GM19372 (cell line): ENCODE measurements at regions not wholly inside any gene's neighbourhood (a gene's known extent, or its start where the extent isn't known, plus 50 kb on each side); places are given as distances from the start of the nearest gene placed in this dataset.
"Not testable (repeated sequence)": the region's sequence is repeated elsewhere in the genome, so short reads cannot be mapped to it uniquely, and the experiment has no call there.

Experiments
- ATAC-seq: cut with Tn5 transposase; IDR thresholded peaks from one replicate; pipeline ENCODE4 v1.9.1; 2021; ENCODE audit warnings: mild to moderate bottlenecking, low read depth, moderate library complexity; ENCODE audit not compliant: unreplicated experiment

DNA sequence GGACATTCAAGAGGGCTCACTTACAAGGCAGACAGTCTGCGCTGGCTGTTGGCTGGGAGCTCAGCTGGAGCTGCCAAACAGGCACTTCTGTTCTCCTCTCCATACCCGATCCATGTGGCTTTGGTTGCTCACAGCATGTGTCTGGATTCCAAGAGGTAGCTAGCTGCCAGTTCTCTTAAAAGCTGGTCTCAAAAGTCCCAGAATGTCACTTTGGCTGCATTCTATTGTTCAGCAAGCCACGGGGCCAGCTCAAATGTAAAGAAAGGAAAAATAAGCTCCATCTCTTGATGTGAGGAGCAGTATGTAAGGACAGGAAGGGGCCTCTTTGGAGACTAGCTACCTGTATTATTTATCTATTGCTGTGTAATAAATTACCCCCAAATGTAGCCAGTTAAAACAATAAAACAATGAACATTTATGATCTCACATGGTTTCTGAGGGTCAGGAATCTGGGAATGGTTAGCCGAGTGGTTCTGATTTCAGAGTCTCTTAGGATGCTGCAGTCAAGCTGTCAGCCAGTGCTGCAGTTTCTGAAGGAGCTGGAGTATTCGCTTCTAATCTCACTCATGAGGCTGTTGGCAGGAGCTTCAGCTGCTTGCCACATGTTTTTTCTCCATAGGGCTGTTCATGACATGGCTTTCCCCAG lies 112.7 kb upstream of the CLINT1 start:
- ATAC-seq: no peak

DNA sequence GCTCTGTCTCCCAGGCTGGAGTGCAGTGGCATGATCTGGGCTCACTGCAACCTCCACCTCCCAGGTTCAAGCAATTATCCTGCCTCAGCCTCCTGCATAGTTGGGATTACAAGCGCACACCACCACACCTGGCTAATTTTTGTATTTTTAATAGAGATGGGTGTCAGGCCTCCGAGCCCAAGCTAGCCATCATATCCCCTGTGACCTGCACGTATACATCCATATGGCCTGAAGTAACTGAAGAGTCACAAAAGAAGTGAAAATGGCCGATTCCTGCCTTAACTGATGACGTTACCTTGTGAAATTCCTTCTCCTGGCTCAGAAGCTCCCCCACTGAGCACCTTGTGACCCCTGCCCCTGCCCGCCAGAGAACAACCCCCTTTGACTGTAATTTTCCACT lies 109.6 kb upstream of the CLINT1 start:
- not testable (repeated sequence) for ATAC-seq

DNA sequence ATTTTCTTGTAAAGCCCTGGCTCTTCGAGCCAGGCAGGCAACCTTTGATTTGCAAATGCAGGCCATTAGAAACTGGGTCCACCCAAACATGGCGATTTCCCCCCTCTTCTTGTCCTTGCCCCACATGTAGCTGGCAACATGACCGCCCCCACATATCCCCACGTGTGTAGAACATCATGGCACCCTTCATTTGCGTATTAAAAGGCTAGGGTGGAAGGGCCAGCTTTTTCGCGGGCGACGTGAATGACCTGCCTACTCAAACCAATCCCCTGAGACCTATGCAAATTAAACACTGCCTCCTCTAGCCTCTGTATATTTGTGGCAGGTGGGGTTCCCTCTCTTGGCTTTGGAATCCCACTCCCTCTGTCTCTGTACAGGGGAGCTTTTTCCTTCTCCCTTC lies 107.0 kb upstream of the CLINT1 start:
- ATAC-seq: no peak

DNA sequence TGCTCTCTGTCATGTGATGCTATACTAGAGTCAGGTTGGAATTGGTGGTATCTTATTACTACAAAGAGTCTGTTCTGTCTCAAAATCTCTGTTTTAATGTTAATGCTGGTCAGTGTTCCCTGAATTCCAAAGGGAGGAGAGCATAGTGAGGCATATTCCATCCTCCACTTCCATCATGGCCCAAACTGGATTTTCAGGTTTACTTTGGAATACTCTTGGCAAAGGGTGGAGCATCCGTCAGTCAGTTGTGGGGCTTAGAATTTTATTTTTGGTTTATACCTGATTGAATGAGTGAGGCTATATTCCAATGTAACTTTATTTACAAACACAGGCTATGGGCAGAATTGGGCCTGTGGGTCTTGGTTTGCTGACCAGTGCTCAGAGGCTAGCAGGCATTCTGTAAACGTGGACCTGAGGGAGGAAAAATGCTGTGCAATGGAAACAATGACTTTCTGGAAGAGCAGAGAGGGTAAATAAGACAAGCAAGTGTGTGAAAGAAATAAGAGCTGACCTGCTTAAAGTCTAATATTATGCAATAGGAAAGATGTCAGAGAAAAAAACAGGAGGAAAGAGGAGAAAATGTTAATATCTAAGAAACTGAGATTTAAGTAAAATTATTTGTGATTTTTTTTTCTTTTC lies 106.2 kb upstream of the CLINT1 start:
- ATAC-seq: no peak

DNA sequence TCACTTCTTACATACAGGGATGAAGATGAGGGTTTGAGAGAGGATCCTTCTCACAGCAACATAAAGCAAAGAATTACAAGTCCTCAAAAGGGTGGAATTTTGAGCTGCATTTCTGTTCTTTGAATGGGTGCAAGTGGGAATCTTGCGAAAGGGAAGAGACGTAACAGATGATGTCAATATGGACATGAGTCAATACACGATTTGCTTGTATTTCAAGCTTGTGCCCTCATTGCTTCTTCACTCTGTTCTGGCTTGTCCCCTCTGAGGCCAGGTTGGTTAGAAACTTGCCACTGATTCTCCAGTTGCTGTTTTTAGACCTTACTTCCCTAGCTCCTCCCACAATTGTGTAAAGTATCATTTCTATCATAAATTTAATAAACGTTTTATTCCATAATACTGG lies 104.8 kb upstream of the CLINT1 start:
- no peak for ATAC-seq

DNA sequence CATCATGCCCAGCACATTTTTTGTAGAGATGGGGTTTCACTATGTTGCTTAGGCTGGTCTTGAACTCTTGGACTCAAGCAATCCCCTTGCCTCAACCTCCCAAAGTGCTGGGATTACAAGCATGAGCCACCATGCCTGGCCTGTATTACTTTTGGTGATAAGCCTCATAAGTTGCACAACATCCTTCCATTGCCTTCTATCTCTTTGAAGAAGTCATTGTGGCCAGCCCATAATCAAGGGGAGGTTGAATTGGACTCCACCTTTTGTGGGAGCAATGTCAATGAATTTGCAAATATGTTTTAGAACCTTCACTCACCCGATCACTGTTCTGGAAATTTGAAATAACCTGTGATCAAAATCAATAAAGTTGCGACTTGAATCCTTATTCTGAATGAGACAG lies 104.3 kb upstream of the CLINT1 start:
- no peak for ATAC-seq

DNA sequence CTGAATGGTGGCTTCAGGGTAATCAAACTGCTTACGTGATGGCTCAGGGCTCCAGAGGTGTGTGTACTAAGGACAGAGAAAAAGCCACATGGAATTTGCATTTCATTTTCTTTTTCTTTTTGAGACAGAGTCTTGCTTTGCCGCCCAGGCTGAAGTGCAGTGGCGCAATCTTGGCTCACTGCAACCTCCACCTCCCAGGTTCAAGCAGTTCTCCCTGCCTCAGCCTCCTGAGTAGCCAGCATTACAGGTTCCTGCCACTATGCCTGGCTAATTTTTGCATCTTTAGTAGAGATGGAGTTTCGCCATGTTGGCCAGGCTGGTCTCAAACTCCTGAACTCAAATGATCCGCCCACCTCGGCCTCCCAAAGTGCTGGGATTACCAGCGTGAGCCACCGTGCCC lies 103.7 kb upstream of the CLINT1 start:
- not testable (repeated sequence) for ATAC-seq

DNA sequence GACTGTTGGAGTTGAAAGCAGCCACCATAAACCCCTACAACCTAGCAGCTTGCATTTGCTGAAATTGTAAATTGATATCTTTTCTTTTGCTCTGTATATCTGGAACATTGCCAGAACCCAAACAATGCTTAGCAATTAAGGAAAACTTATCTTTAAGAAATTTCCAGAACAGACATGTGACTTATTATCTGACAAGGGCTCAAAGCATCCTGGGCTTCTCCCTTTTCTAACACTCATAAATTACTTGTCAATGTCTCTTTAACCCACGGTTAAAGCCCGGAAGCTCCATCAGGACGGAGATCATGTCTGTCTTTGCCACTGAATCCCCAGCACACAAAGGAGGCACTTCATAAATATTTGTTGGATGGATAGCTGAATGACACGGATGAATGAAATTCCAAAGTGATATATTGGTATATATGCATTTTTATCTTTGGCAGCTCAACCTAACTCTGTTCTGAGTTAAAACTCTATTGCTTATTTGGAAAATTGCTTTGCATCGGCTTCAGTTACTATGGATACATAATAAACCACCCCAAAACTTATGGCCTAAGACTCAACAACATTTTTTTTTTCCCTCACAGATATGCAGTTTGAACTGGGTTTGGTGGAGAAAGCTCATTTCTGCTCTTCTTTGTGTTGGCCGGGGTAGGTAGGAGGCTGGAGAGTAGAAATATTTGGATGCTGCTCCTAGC lies 103.1 kb upstream of the CLINT1 start:
- no peak for ATAC-seq

DNA sequence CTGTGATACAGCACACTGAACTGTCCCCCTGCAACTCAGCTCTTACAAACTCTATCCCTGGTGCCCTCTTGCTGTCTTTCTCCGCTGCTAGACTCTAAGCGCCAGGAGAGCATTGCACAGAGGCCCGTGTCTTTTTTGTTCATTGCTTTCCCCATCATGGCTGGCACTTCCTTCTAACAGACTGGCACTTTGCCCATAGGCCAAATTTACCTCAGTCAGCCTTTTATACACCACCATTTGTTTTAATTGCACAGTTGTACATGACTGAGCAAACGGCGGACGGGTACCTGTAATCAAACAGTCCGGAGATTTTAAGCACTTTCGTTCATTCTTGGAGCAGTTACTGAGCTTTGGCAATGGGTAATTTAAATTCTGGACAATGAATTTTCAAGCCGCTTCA lies 102.2 kb upstream of the CLINT1 start:
- no peak for ATAC-seq

DNA sequence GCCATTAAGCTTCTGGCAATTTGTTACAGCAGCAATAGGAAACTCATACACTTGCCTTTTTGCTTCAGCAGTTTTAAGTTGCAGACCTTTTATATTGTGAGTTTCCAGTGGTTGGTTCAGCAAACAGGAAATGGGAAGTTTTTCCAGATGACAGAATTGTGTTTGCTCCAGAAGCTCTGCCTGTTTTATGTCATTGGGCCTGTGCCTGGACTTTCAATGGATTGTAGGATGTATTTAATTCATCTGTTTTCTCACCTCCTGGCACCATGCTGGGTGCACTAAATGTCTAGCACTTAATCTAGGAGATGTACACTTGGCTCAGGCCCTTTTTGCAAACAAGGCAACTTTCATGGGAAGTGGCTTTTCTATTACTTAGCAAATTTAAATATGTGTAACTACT lies 100.4 kb upstream of the CLINT1 start:
- no peak for ATAC-seq

DNA sequence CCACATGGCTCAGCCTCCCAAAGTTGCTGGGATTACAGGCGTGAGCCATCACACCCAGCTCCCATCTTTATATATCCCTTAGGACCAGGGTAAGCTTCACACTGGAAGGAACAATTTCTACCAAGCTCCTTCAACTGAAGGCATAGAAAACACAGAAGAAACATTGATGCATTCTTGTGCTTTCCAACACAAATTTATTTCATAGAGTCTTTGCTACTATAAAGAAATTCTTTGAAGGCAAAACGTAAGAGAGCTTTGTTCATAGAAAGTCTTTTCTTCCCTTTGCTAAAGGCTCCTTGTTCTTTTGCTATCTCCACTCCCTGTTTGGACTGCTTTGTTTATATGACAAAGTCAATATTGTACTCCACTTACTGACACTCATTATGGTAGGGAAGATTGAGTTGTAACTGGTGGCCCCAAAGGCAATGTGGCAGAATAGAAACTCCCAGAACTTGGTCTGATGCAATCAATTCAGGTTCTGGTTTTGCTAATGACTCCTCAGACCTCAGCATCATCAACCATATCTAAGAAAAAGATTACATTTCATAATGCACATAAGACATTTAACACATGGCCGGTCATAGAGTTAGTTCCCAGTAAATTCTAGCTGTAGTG lies 97.4 kb upstream of the CLINT1 start:
- ATAC-seq: no peak

DNA sequence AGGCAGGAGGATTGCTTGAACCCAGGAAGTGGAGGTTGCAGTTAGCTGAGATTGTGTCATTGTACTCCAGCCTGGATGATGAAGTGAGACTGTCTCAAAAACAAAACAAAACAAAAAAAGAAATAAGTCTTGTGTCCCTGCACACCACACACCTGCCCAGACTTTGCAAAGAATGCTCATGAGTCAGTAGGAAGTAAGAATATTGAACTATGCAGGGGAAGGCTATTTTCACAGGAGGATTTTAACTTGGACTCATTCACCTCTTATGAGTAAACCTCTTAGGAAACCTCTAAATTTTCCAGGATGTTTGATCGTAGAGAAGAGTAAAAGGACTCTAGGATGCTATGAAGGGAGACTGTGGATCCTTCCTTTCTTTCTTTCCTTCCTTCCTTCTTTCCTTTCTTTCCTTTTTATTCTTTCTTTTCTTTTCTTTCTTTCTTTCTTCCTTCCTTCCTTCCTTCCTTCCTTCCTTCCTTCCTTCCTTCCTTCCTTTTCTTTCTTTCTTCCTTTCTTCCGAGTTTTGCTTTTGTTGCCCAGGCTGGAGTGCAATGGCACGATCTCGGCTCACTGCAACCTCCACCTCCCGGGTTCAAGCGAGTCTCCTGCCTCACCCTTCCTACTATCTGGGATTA lies 96.7 kb upstream of the CLINT1 start:
- no peak for ATAC-seq

DNA sequence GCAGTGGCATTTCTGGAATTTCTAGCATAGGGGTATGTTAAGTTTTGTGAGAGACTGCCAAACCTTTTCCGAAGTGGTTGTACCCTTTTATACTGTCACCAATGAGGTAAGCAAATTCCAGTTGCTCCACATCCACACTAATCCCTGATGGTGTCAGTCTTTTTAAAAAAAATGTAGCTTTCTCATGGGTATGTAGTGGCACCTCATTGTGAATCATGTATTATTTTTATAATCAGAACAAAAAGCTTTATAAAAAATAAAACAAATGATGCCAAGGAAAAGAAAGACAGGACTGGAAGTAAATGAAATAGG lies 93.4 kb upstream of the CLINT1 start:
- ATAC-seq: no peak

DNA sequence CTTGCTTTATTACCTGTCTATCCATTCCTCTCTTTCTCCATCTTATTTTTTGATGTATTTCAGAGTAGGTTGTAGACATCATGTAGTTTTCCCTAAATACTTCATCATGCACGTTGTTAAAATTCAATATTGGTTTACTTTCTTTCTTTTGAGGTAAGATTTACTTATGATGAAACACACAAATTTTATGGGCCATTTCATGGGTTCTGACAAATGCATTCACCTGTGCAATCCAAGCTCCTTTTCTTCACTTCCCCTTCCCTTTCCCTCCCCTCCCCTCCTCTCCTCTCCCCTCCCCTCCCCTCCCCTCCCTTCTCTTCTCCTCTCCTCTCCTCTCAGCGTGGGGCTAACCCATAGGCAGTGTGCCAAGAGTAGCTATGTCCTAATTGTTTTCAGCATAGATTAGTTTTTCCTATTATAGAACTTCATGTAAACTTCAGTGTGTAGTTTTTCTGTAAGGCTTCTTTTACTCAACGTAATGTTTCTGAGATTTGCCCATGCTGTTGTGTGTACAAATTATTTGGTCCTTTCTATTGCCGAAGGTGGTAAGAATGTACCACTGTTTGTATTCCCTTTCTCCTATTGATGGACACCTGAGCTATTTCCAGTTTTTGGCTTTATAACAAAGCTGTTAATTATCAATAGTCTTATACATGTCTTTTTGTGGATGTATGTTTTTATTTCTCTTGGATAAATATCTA lies 92.9 kb upstream of the CLINT1 start:
- no peak for ATAC-seq

DNA sequence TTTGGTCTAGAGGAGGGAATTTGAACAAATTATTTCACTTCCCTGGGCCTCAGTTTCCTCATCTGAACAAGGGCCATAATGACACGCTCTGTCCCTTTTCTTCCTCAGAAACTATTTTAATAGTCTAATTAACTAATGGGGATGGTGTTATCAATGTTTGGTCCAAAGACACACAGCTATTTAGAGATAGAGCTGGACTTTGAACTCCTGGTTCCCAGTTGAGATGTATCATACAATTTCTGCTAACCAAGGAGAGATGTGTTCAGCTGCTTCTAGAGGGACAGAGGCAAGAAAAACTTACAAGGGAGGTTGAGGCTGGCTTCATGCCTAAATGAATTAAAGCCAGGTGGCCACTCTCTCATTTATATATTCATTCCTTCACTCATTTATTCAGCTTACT lies 90.6 kb upstream of the CLINT1 start:
- no peak for ATAC-seq

DNA sequence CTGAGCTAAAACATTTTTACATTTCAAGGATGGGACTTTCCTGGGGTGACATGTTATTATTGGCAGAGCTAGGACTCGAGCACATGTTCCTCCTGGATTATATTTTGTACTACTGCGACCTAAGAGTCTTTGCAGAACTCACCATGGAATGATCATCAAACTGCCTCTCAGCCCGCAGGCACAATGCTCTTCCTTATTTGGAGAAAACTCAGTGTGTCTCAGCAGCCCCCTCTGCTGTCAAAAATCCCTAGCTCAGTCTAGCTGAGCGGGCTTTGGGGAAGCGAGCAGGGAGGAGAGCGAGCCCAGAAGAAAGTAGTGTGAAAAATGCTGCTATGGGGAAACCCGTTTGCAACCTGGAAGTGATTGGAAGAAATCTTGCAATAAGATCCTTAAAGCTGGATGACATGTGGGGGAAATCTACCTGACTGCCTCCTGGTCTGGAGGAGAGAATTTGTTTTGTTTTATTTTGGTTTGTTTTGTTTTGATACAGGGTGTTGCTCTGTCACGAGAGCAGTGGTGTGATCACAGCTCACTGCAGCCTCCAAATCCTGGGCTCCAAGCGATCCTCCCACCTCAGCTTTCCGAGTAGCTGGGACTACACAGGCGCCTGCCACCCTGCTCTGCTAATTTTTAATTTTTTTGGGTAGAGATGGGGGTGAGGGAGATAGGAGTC lies 89.9 kb upstream of the CLINT1 start:
- ATAC-seq: peak; percentile 99

DNA sequence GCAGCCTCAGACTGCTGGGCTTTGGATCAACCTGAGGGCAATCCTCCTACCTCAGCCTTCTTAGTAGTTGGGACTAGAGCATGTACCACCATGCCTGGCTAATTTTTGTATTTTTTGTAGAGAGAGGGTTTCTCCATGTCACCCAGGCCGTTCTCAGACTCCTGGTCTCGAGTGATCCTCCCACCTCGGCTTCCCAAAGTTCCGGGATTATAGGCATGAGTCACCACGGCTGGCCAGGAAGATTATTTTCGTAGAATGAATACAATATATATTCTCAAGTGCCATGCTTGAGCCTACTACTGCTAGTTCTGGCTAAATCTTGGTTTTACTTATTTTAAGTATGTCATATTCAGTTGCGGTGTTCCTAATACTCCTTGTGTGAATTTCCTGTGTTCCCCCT lies 88.2 kb upstream of the CLINT1 start:
- no peak for ATAC-seq

DNA sequence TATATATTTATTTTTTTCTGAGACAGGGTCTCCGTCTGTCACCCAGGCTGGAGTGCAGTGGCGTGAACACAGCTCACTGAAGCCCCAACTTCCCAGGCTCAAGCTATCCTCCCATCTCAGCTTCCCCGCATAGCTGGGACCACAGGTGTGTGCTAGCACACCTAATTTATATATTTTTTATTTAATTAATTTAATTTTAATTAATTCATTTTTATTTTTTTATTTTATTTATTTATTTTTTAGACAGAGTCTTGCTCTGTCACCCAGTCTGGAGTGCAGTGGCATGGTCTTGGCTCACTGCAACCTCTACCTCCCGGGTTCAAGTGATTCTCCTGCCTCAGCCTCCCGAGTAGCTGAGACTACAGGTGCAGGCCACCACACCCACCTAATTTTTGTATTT lies 86.9 kb upstream of the CLINT1 start:
- ATAC-seq: not testable (repeated sequence)

DNA sequence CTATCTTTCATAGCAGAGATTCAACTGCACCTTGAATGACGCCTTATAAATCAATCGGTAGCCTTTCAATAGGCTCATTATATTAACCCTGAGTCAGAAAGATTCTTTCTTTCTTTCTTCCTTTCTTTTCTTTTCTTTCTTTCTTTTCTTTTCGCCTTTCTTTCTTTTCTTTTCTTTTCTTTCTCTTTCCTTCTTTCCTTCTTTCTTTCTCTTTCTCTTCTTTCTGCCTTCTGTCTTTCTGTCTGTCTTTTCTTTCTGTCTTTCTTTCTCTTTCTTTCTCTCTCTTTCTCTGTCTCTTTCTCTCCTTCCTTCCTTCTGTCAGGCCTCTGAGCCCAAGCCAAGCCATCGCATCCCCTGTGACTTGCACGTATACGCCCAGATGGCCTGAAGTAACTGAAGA lies 86.0 kb upstream of the CLINT1 start:
- no peak for ATAC-seq

DNA sequence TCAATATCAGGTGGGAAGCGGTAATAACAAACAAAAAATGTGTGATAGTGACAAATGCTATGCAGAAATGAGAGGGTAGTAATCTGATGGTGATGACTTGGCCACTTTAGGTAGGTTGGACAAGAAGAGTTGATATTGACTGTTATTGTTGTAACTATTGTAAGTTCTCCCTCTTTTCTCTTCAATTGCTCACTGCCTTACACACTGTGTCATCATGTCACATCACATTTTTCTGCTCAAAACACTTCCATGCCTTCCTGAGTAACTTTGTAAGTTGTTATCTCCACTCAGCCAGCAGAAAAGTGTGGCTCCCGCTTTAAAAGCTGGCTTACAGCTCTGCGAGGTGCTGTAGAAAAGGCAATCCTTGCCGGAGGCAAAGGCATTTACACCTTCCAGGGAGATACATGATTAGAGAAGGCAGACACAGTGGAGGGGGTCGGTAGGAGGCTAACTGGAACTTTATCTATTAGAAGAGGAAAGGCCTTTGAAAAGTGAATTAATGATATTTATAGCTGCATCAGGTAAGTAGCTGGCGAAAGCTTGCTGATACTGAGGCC lies 85.2 kb upstream of the CLINT1 start:
- ATAC-seq: no peak
